Common myeloid progenitor, CD34-positive (primary cell): ENCODE measurements at regions not wholly inside any gene's neighbourhood (a gene's known extent, or its start where the extent isn't known, plus 50 kb on each side); places are given as distances from the start of the nearest gene placed in this dataset.
"Not testable (repeated sequence)": the region's sequence is repeated elsewhere in the genome, so short reads cannot be mapped to it uniquely, and the experiment has no call there.

Source experiments
- CTCF ChIA-PET: fragments of 350-600 bp; sonication (Branson Sonifier 250); formaldehyde crosslinking; loops from one replicate; lab custom pipeline; 2021; ENCODE audit warnings: antibody characterized with exemption; lab: Charles Lee
- POLR2A ChIA-PET: fragments of 350-600 bp; sonication (Branson Sonifier 250); formaldehyde crosslinking; loops from one replicate; lab custom pipeline; 2021; ENCODE audit warnings: antibody characterized with exemption; lab: Charles Lee
- DNase-seq, 3 donors: peaks; one replicate each; pipeline versions ENCODE4 v3.0.0 to v3.0.0-alpha.2; 2013
- H3K27ac ChIP-seq, 2 experiments: 1 replicate in 1 of 2; 2 replicates in 1 of 2; pipeline ENCODE4 v1.7.0; 2013; ENCODE audit warnings: inconsistent platforms in 2 of 2, low read length in 2 of 2, mild to moderate bottlenecking in 2 of 2, low read depth in 1 of 2, moderate library complexity in 1 of 2; ENCODE audit not compliant: severe bottlenecking in 2 of 2, insufficient read depth in 1 of 2, poor library complexity in 1 of 2
- H3K27me3 ChIP-seq, 5 experiments: replicated peaks in 2 of 5; 1 replicate in 3 of 5; 2 replicates in 2 of 5; pipeline versions ENCODE4 v1.6.1 to v1.7.0; 2013; ENCODE audit warnings: low read length in 4 of 5, mild to moderate bottlenecking in 2 of 5, moderate library complexity in 2 of 5, inconsistent platforms in 1 of 5; ENCODE audit not compliant: insufficient read depth in 5 of 5, control insufficient read depth in 4 of 5
- H3K36me3 ChIP-seq, 4 experiments: 1 replicate in 2 of 4; 2 replicates in 2 of 4; pipeline versions ENCODE4 v1.6.1 to v1.7.0; 2013; ENCODE audit warnings: low read length in 3 of 4, control low read depth in 1 of 4, mild to moderate bottlenecking in 1 of 4; ENCODE audit not compliant: control insufficient read depth in 4 of 4, insufficient read depth in 4 of 4
- H3K4me1 ChIP-seq, 4 experiments: 1 replicate in 3 of 4; 2 replicates in 1 of 4; pipeline versions ENCODE4 v1.6.1 to v1.7.1; 2013; ENCODE audit warnings: low read length in 3 of 4, mild to moderate bottlenecking in 3 of 4, control low read depth in 1 of 4, inconsistent platforms in 1 of 4, moderate library complexity in 1 of 4; ENCODE audit not compliant: control insufficient read depth in 4 of 4, insufficient read depth in 4 of 4; ENCODE audit errors: control extremely low read depth in 1 of 4
- H3K4me3 ChIP-seq, 7 experiments: 1 replicate in 4 of 7; 2 replicates in 3 of 7; pipeline versions ENCODE4 v1.5.1 to v1.7.0; 2013; ENCODE audit warnings: mild to moderate bottlenecking in 7 of 7, low read length in 6 of 7, moderate library complexity in 6 of 7, inconsistent platforms in 2 of 7, low read depth in 2 of 7, control low read depth in 1 of 7; ENCODE audit not compliant: insufficient read depth in 4 of 7, control insufficient read depth in 1 of 7; ENCODE audit errors: extremely low read depth in 1 of 7
- H3K9me3 ChIP-seq, 5 experiments: 1 replicate in 4 of 5; 2 replicates in 1 of 5; pipeline versions ENCODE4 v1.6.1 to v1.7.1; 2013; ENCODE audit warnings: low read length in 4 of 5, mild to moderate bottlenecking in 2 of 5, inconsistent platforms in 1 of 5, low read depth in 1 of 5, moderate library complexity in 1 of 5; ENCODE audit not compliant: control insufficient read depth in 4 of 5, insufficient read depth in 2 of 5; ENCODE audit errors: control extremely low read depth in 1 of 5
- WGBS: methylation state at CpG from one replicate; pipeline ENCODE4 v1.1.5; 2013; ENCODE audit not compliant: insufficient coverage; 5-methylcytosine and 5-hydroxymethylcytosine counted together

GRCh38 chr5:14993459-14994133 is 122.0 kb upstream of the ANKH start:
- Histone ChIP-seq H3K4me3 (peak overlapping the region; percentile 11 to 76 (median 57)), H3K4me1 (peaks cover 0 to 11% (median 6%) of the 10 kb centered on the region in 4 experiments), H3K9me3 (peaks cover 3 to 12% (median 6%) of the 10 kb centered on the region in 5 experiments)
- POLR2A ChIA-PET, result interaction anchor here (1.2 kb wide), 1 partner anchor 9 kb away, joined by 5 read pairs; no protein-coding TSS in a partner anchor
- not testable (repeated sequence) for H3K36me3 ChIP-seq, H3K27me3 ChIP-seq, H3K27ac ChIP-seq, DNase-seq
- WGBS, result 94% methylated on average over 23 of the region's 40 CpGs
- CTCF ChIA-PET, result interaction anchor here (1.0 to 1.7 kb wide), 6 partner anchors 9 to 245 kb away, joined by 3 to 10 read pairs (median 6); no protein-coding TSS in a partner anchor

- peak overlapping the region; percentile 11 to 76 (median 57) for H3K4me3 ChIP-seq
- ChIA-PET CTCF (interaction anchor here (0.9 to 1.7 kb wide), 8 partner anchors 8 to 266 kb away, joined by 3 to 10 read pairs (median 4); no protein-coding TSS in a partner anchor), POLR2A (interaction anchor here (0.5 to 1.2 kb wide), 2 partner anchors 9 to 60 kb away, joined by 4 to 5 read pairs; no protein-coding TSS in a partner anchor)
Observed at GRCh38 chr5:14992751-14993458, 121.3 kb upstream of the ANKH start.

GRCh38 chr5:14988223-14988622 is 116.6 kb upstream of the ANKH start:
- 98% methylated on average over 5 of the region's 5 CpGs for WGBS
- ChIA-PET POLR2A (no interaction called here), CTCF (interaction anchor here (0.8 to 3.7 kb wide), 4 partner anchors 15 to 303 kb away, joined by 3 to 15 read pairs (median 4); no protein-coding TSS in a partner anchor)
- H3K36me3 ChIP-seq, result no peaks in the 10 kb centered on the region
- no peak for DNase-seq
- H3K9me3 ChIP-seq, result no peaks in the 10 kb centered on the region
- H3K27me3 ChIP-seq, result no peaks in the 10 kb centered on the region
- H3K4me3 ChIP-seq, result no peak overlapping the region
- peaks cover 3 to 34% (median 26%) of the 10 kb centered on the region in 4 experiments for H3K4me1 ChIP-seq
- H3K27ac ChIP-seq, result no peak overlapping the region

More at GRCh38 chr5:14992751-14993458, 121.3 kb upstream of the ANKH start:
- not testable (repeated sequence) for H3K9me3 ChIP-seq, H3K27me3 ChIP-seq, H3K36me3 ChIP-seq
- H3K27ac ChIP-seq, result peak overlapping the region in 1 of 2 experiments; percentile 39
- 4% methylated on average over 13 of the region's 28 CpGs for WGBS
- peaks cover 0 to 11% (median 6%) of the 10 kb centered on the region in 4 experiments for H3K4me1 ChIP-seq
- peak; percentile 63 to 90 (median 83) for DNase-seq

- peaks cover 3 to 27% (median 22%) of the 10 kb centered on the region in 4 experiments for H3K4me1 ChIP-seq
- ChIA-PET POLR2A (no interaction called here), CTCF (interaction anchor here (1.0 to 2.4 kb wide), 6 partner anchors 10 to 301 kb away, joined by 3 to 16 read pairs (median 4); no protein-coding TSS in a partner anchor)
- H3K4me3 ChIP-seq, result no peak overlapping the region
- no peak for DNase-seq
- no peak overlapping the region for H3K27ac ChIP-seq
- no peaks in the 10 kb centered on the region for H3K36me3 ChIP-seq
- 86% methylated on average over 2 of the region's 3 CpGs for WGBS
- H3K27me3 ChIP-seq, result no peaks in the 10 kb centered on the region
- H3K9me3 ChIP-seq, result peaks cover 0 to 3% (median 0%) of the 10 kb centered on the region in 5 experiments
Observed at GRCh38 chr5:14986413-14986812, 114.8 kb upstream of the ANKH start.

- H3K27me3 ChIP-seq, result no peaks in the 10 kb centered on the region
- no peaks in the 10 kb centered on the region for H3K36me3 ChIP-seq
- DNase-seq, result peak; percentile 34 to 82 (median 75)
- ChIA-PET CTCF (interaction anchor here (1.2 to 2.4 kb wide), 6 partner anchors 9 to 26 kb away, joined by 4 to 16 read pairs (median 6); no protein-coding TSS in a partner anchor), POLR2A (interaction anchor here (1.2 kb wide), 1 partner anchor 9 kb away, joined by 5 read pairs; no protein-coding TSS in a partner anchor)
- peaks cover 3 to 27% (median 22%) of the 10 kb centered on the region in 4 experiments for H3K4me1 ChIP-seq
- peak overlapping the region in 3 of 7 experiments; percentile 31 to 53 (median 50) for H3K4me3 ChIP-seq
- WGBS, result 0% methylated on average over 1 of the region's 6 CpGs
- peaks cover 0 to 3% (median 0%) of the 10 kb centered on the region in 5 experiments for H3K9me3 ChIP-seq
- no peak overlapping the region for H3K27ac ChIP-seq
Observed at GRCh38 chr5:14983666-14984441, 112.3 kb upstream of the ANKH start.

GRCh38 chr5:14980698-14981097 is 109.1 kb upstream of the ANKH start:
- H3K9me3 ChIP-seq, result peaks cover 0 to 3% (median 0%) of the 10 kb centered on the region in 5 experiments
- CTCF ChIA-PET, result no interaction called here
- peaks cover 3 to 27% (median 22%) of the 10 kb centered on the region in 4 experiments for H3K4me1 ChIP-seq
- DNase-seq, result no peak
- H3K27ac ChIP-seq, result no peak overlapping the region
- H3K4me3 ChIP-seq, result no peak overlapping the region
- no peaks in the 10 kb centered on the region for H3K27me3 ChIP-seq
- POLR2A ChIA-PET, result no interaction called here
- WGBS, result 90% methylated on average over 2 of the region's 2 CpGs
- no peaks in the 10 kb centered on the region for H3K36me3 ChIP-seq
